ENCODE measurements at regions not wholly inside any gene's neighbourhood (a gene's known extent, or its start where the extent isn't known, plus 50 kb on each side); places are given as distances from the start of the nearest gene placed in this dataset.

DNA sequence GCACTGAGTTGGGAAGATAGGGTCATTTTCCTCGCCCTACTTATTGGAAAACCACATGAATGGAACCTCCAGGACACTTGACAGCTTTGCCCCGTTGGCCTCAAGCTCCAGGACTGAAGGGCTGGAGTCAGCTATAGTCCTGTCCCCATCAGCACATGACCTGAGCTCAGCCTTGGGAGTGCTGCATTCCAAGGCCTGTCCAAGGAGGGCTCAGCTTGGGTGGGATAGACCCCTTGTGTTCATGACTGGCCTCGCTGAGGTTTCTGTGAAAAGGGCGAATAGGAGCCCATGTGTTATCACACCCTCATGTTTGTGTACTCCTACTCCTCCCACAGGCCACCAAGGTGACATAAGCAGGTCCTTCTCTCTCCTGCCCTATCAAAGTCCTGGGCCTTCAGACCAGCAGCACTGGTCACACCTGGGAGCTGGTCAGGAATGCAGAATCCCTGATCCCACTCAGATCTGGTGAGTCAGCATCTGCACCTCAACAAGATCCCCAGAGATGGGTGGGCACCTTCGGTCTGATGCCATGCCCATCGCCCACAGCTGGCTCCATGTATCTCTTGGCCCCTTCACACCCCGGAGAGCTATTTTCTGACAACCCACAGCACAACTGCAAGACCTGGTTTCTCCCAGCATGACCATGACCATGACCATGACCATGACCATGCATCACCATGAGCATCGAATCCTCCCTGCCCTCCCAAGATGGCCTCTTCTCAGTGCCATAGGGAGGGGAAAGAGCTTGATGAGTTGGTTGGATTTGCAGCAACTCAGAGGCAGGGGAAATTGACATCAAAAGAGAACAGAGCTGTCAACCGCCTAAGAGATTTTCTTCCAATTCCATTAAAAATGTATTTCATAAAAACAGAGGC is 83.0 kb upstream of the RAB6C start:
- no peaks in the 10 kb centered on the region for H3K36me3 ChIP-seq
- H3K4me1 ChIP-seq: no peaks in the 10 kb centered on the region
- intact Hi-C loops (cut with DNase I): no loop called here
- FAIRE-seq (no peak), ATAC-seq (no peak), DNase-seq (no peak)
- 89 to 91% methylated on average over 9 of the region's 9 CpGs for WGBS, 2 donors
- no peaks in the 10 kb centered on the region for H3K27me3 ChIP-seq
- no peak overlapping the region for H3K4me3 ChIP-seq
- TF ChIP-seq, protein P1, sequence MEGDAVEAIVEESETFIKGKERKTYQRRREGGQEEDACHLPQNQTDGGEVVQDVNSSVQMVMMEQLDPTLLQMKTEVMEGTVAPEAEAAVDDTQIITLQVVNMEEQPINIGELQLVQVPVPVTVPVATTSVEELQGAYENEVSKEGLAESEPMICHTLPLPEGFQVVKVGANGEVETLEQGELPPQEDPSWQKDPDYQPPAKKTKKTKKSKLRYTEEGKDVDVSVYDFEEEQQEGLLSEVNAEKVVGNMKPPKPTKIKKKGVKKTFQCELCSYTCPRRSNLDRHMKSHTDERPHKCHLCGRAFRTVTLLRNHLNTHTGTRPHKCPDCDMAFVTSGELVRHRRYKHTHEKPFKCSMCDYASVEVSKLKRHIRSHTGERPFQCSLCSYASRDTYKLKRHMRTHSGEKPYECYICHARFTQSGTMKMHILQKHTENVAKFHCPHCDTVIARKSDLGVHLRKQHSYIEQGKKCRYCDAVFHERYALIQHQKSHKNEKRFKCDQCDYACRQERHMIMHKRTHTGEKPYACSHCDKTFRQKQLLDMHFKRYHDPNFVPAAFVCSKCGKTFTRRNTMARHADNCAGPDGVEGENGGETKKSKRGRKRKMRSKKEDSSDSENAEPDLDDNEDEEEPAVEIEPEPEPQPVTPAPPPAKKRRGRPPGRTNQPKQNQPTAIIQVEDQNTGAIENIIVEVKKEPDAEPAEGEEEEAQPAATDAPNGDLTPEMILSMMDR (IDR thresholded peaks at IDR 0.05): no peak
- H3K27ac ChIP-seq: no peak overlapping the region
- no peaks in the 10 kb centered on the region for H3K9me3 ChIP-seq

DNA sequence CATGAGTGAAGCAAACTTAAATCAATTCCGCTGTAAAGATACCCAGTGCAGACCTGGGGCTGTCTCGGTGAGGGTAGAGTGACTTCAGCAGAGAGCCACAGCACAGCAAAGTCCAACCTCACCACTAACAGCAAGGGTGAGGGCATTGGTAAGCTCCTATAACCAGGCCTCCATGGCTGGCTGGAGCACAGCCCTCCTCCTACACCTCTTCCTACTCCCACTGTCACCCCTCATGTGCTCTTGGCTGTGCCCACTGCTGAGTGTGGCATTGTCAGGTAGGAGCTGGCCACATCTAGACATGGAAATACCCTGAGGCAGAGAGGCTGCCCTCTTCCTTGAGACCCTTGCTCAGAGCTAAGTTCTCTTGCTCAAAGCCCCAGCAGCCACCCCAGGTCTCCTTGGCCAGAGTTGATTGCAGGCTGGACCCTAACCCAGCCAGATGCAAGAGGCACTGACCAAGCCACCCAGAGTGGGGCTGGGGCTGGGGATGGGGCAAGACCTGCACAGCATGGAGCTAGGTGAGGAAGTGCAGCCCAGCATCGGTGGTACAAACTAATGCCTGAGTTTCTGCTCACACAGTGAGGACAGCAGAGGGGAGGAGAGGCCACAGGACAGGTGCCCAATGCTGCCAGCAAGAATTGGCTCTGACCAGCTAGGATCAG is 77.6 kb upstream of the RAB6C start:
- 59 to 65% methylated on average over 3 of the region's 3 CpGs for WGBS, 2 donors
- FAIRE-seq (no peak), ATAC-seq (no peak), DNase-seq (peak in 1 of 6 donors; percentile 50)
- Histone ChIP-seq H3K27me3 (no peaks in the 10 kb centered on the region), H3K36me3 (no peaks in the 10 kb centered on the region), H3K4me1 (no peaks in the 10 kb centered on the region), H3K27ac (no peak overlapping the region), H3K4me3 (no peak overlapping the region), H3K9me3 (no peaks in the 10 kb centered on the region)
- TF ChIP-seq, protein P1 (IDR thresholded peaks at IDR 0.05): no peak
- intact Hi-C loops (cut with DNase I): no loop called here

DNA sequence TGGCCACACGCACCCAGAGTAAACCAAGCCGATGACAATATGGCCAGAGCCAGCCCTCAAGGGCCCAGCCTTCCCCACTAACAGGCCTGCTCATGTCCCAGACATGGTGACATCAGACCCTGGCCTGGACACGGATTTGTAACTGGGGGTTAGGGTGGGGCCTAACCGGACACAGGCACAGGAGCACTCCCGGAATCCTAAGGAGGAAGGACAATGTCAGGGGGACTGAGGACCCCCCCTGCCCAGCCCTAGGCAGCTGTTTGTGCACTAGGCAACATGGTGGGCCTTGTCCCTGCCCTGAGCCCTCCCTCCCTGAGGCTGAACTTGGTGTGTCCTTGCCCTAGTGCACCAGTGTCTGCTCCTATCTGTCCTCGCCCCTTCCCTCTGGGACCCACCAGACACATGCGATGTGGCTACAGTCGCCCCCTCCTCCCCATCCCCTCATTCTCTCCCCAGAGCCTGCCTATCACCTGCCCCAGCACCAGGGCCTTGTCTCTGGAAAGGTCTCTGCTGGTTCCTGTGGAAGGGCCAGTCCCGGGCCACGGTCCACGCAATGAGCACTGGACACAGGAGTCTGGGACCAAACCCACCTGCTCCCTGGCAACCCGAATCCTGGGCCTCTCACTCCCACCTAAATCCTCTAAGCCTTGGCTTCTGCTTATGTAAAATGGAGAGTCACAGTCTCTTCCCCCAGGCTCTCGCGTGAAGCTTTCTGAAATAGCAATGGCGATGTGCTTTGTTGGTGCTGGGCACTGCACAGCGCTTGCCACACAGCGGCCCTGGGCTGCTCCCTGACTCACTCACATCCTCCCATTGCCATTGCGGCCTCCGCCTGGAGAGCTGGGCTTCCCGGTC is 76.5 kb upstream of the RAB6C start:
- H3K36me3 ChIP-seq: no peaks in the 10 kb centered on the region
- TF ChIP-seq, protein P1 (IDR thresholded peaks at IDR 0.05): no peak
- intact Hi-C loops (cut with DNase I): no loop called here
- no peak for FAIRE-seq
- H3K4me3 ChIP-seq: no peak overlapping the region
- no peaks in the 10 kb centered on the region for H3K27me3 ChIP-seq
- no peak overlapping the region for H3K27ac ChIP-seq
- no peak for ATAC-seq
- DNase-seq: peak in 1 of 6 donors; percentile 31
- no peaks in the 10 kb centered on the region for H3K4me1 ChIP-seq
- 88 to 94% methylated on average over 20 of the region's 20 CpGs for WGBS, 2 donors
- H3K9me3 ChIP-seq: no peaks in the 10 kb centered on the region

DNA sequence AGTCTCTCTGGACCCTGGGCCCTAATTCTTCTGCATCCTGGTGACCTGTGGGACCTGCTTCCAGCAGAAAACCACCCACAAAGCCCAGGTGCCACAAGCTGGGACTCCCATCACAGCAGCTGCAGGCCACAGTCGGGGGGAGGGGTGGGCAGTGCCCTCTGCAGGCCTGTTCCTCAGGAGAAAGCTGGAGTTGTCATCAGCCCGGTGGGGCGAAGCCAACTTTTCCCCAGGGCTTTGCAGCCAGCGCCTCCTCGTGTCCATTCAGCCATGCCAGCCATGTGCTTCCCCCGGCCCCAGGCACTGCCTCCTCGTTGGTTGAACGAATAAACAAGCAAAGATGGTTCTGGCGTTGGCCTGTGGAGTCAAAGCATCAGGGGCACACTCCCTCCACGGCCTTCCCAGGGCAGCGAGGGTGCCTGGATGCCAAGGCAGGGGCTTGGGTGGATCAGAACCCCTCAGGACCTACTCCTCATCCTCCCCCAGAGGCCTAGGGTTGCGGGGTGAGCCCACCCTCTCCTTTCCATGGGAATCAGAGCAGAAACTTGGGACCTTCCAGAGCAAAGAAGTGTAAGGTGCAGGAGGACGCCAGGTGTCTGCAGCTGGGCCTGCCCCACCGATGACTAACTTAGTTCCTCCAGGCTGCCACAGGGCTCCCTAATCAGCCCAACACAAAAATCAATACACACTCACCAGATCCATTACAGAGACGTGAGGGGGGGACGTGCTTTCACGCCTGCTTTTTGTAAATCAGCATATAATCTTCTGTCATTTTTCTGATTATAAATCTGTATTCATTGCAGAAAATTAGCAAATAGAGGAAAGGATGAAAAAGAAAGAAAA is 75.7 kb upstream of the RAB6C start:
- intact Hi-C loops (cut with DNase I): no loop called here
- no peaks in the 10 kb centered on the region for H3K9me3 ChIP-seq
- no peaks in the 10 kb centered on the region for H3K36me3 ChIP-seq
- H3K4me3 ChIP-seq: no peak overlapping the region
- 57 to 58% methylated on average over 16 to 17 of the region's 17 CpGs for WGBS, 2 donors
- TF ChIP-seq, protein P1 (IDR thresholded peaks at IDR 0.05): no peak
- H3K27ac ChIP-seq: no peak overlapping the region
- FAIRE-seq: no peak
- ATAC-seq: no peak
- no peaks in the 10 kb centered on the region for H3K4me1 ChIP-seq
- no peaks in the 10 kb centered on the region for H3K27me3 ChIP-seq
- DNase-seq: peak in 1 of 6 donors; percentile 45

All from pancreas (tissue), 10 donors.